ENCODE measurements at regions not wholly inside any gene's neighbourhood (a gene's known extent, or its start where the extent isn't known, plus 50 kb on each side); places are given as distances from the start of the nearest gene placed in this dataset.

GRCh38 chr12:111183094-111183493, 185.8 kb downstream of the PHETA1 start:
- no peak for TF ChIP-seq ZNF70 (CRISPR knock-in tag; IDR thresholded peaks at IDR 0.05)
- TF ChIP-seq CREB5 (CRISPR knock-in tag; IDR thresholded peaks at IDR 0.05; ENCODE audit: low read depth) = no peak
- TF ChIP-seq, protein P1, sequence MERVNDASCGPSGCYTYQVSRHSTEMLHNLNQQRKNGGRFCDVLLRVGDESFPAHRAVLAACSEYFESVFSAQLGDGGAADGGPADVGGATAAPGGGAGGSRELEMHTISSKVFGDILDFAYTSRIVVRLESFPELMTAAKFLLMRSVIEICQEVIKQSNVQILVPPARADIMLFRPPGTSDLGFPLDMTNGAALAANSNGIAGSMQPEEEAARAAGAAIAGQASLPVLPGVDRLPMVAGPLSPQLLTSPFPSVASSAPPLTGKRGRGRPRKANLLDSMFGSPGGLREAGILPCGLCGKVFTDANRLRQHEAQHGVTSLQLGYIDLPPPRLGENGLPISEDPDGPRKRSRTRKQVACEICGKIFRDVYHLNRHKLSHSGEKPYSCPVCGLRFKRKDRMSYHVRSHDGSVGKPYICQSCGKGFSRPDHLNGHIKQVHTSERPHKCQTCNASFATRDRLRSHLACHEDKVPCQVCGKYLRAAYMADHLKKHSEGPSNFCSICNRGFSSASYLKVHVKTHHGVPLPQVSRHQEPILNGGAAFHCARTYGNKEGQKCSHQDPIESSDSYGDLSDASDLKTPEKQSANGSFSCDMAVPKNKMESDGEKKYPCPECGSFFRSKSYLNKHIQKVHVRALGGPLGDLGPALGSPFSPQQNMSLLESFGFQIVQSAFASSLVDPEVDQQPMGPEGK (CRISPR knock-in tag; IDR thresholded peaks at IDR 0.05; ENCODE audit: borderline replicate concordance) = no peak
- TF ChIP-seq ISL1 (CRISPR knock-in tag; IDR thresholded peaks at IDR 0.05) = no peak
- no peak for TF ChIP-seq ZFP30 (CRISPR knock-in tag; IDR thresholded peaks at IDR 0.05)
- TF ChIP-seq, protein P2, sequence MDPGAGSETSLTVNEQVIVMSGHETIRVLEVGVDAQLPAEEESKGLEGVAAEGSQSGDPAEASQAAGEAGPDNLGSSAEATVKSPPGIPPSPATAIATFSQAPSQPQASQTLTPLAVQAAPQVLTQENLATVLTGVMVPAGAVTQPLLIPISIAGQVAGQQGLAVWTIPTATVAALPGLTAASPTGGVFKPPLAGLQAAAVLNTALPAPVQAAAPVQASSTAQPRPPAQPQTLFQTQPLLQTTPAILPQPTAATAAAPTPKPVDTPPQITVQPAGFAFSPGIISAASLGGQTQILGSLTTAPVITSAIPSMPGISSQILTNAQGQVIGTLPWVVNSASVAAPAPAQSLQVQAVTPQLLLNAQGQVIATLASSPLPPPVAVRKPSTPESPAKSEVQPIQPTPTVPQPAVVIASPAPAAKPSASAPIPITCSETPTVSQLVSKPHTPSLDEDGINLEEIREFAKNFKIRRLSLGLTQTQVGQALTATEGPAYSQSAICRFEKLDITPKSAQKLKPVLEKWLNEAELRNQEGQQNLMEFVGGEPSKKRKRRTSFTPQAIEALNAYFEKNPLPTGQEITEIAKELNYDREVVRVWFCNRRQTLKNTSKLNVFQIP (CRISPR knock-in tag; IDR thresholded peaks at IDR 0.05; ENCODE audit: borderline replicate concordance, low read depth) = no peak
- no peak for TF ChIP-seq OSR1 (CRISPR knock-in tag; IDR thresholded peaks at IDR 0.05)
- TF ChIP-seq ZNF565 (CRISPR knock-in tag; conservative IDR thresholded peaks at IDR 0.05; ENCODE audit: low read depth) = no peak
- no peak for TF ChIP-seq GLIS3 (CRISPR knock-in tag; IDR thresholded peaks at IDR 0.05)
- no peak for TF ChIP-seq ZNF8 (CRISPR knock-in tag; IDR thresholded peaks at IDR 0.05)
- TF ChIP-seq ZFP3 (CRISPR knock-in tag; IDR thresholded peaks at IDR 0.05) = no peak
